ENCODE measurements at regions not wholly inside any gene's neighbourhood (a gene's known extent, or its start where the extent isn't known, plus 50 kb on each side); places are given as distances from the start of the nearest gene placed in this dataset.
A peak's percentile ranks its signal among the peaks of the same experiment; 100 is the strongest.

DNA sequence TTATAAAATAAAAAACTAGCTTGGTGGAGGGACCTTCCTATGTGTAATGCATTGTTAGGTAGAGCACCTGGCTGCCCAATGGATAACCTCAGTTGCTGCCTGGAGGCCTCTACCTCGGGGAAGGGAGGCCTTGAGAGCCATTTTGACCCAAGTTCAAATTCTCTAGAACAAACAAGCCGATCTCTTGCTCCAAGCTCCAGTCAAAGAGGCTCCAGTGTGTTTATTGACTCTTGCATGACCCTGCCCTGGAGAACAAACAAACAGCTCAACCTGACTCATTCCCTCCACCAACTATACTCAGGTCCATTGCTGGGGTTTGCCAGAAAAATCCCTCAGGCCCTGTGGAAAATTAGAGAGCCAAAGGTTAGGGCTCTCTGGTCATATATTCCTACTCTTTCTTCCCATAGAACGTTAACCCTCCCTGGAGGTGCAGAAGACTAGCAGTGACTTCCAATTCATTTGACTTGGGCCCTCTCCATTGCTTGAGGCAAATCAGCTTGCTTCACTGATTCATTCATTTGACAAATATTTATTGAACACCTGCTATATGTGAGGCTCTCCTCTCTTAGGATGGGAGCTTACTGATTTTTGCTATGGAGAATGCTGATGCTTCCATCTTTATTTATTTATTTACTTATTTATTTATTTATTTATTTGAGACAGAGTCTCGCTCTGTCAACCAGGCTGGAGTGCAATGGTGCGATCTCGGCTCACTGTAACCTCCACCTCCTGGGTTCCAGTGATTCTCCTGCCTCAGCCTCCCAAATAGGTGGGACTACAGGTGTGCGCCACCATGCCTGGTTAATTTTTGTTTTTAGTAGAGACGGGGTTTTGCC, 73.7 kb upstream of the CISTR start:
- no peaks in the 10 kb centered on the region for H3K36me3 Mint-ChIP-seq (ENCODE audit: insufficient read depth, unreplicated experiment)
- H3K27ac Mint-ChIP-seq (ENCODE audit: unreplicated experiment): no peak overlapping the region
- no peaks in the 10 kb centered on the region for H3K9me3 Mint-ChIP-seq (ENCODE audit: unreplicated experiment)
- no TSS peak for BruUV-seq (replicated peaks)
- TF ChIP-seq, protein P1, sequence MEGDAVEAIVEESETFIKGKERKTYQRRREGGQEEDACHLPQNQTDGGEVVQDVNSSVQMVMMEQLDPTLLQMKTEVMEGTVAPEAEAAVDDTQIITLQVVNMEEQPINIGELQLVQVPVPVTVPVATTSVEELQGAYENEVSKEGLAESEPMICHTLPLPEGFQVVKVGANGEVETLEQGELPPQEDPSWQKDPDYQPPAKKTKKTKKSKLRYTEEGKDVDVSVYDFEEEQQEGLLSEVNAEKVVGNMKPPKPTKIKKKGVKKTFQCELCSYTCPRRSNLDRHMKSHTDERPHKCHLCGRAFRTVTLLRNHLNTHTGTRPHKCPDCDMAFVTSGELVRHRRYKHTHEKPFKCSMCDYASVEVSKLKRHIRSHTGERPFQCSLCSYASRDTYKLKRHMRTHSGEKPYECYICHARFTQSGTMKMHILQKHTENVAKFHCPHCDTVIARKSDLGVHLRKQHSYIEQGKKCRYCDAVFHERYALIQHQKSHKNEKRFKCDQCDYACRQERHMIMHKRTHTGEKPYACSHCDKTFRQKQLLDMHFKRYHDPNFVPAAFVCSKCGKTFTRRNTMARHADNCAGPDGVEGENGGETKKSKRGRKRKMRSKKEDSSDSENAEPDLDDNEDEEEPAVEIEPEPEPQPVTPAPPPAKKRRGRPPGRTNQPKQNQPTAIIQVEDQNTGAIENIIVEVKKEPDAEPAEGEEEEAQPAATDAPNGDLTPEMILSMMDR (IDR thresholded peaks at IDR 0.05; ENCODE audit: insufficient read depth in 1 of 2, low read depth in 1 of 2, low read length in 1 of 2, severe bottlenecking in 1 of 2, unreplicated experiment in 1 of 2): no peak
- no peaks in the 10 kb centered on the region for H3K27me3 Mint-ChIP-seq (ENCODE audit: insufficient read depth, unreplicated experiment)
- intact Hi-C loops (cut with micrococcal nuclease; ENCODE audit: unreplicated experiment): no loop called here
- no peaks in the 10 kb centered on the region for H3K27me3 ChIP-seq (replicated peaks; ENCODE audit: control insufficient read depth, insufficient read depth, low read length)
- no peak overlapping the region for H3K4me3 Mint-ChIP-seq (ENCODE audit: unreplicated experiment)
- ChIA-PET CTCF (no interaction called here), POLR2A (no interaction called here)
- H3K36me3 ChIP-seq (ENCODE audit: control insufficient read depth, insufficient read depth, low read length): no peaks in the 10 kb centered on the region
- H3K4me3 ChIP-seq (ENCODE audit: low read depth, low read length): no peak overlapping the region
- no peaks in the 10 kb centered on the region for H3K9me3 ChIP-seq
- peak; percentile 29 to 36 for DNase-seq
- H3K4me1 Mint-ChIP-seq (ENCODE audit: low read depth, unreplicated experiment): peaks cover 4% of the 10 kb centered on the region
- peaks cover 6% of the 10 kb centered on the region for H3K4me1 ChIP-seq

DNA sequence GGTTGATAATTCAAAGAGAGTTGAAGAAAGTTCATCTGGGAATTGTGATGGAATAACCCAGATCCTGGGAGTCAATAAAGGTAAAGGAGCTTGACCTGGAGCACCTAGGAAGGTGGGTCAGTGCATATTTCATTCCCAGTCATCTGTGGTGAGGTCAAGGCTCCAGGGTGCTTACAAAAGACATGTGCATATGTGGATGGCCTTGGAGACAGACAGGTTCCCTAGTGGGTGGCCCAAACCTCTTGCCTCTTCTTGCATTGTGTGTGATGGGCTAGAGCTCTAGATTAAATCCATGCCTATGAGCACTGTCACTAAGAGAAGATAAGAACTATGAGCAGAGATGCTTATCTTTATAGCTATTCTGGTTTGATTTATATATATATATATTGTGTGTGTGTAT, 75.5 kb upstream of the CISTR start:
- peaks cover 4% of the 10 kb centered on the region for H3K4me1 Mint-ChIP-seq (ENCODE audit: low read depth, unreplicated experiment)
- no peak overlapping the region for H3K4me3 ChIP-seq (ENCODE audit: low read depth, low read length)
- no peaks in the 10 kb centered on the region for H3K9me3 Mint-ChIP-seq (ENCODE audit: unreplicated experiment)
- ChIA-PET POLR2A (no interaction called here), CTCF (no interaction called here)
- no peaks in the 10 kb centered on the region for H3K36me3 Mint-ChIP-seq (ENCODE audit: insufficient read depth, unreplicated experiment)
- intact Hi-C loops (cut with micrococcal nuclease; ENCODE audit: unreplicated experiment): no loop called here
- H3K27me3 Mint-ChIP-seq (ENCODE audit: insufficient read depth, unreplicated experiment): no peaks in the 10 kb centered on the region
- peaks cover 6% of the 10 kb centered on the region for H3K4me1 ChIP-seq
- H3K27ac Mint-ChIP-seq (ENCODE audit: unreplicated experiment): no peak overlapping the region
- no TSS peak for BruUV-seq (replicated peaks)
- H3K9me3 ChIP-seq: no peaks in the 10 kb centered on the region
- no peaks in the 10 kb centered on the region for H3K36me3 ChIP-seq (ENCODE audit: control insufficient read depth, insufficient read depth, low read length)
- DNase-seq: no peak
- H3K4me3 Mint-ChIP-seq (ENCODE audit: unreplicated experiment): no peak overlapping the region
- H3K27me3 ChIP-seq (replicated peaks; ENCODE audit: control insufficient read depth, insufficient read depth, low read length): no peaks in the 10 kb centered on the region
- TF ChIP-seq, protein P1 (IDR thresholded peaks at IDR 0.05; ENCODE audit: insufficient read depth in 1 of 2, low read depth in 1 of 2, low read length in 1 of 2, severe bottlenecking in 1 of 2, unreplicated experiment in 1 of 2): no peak

DNA sequence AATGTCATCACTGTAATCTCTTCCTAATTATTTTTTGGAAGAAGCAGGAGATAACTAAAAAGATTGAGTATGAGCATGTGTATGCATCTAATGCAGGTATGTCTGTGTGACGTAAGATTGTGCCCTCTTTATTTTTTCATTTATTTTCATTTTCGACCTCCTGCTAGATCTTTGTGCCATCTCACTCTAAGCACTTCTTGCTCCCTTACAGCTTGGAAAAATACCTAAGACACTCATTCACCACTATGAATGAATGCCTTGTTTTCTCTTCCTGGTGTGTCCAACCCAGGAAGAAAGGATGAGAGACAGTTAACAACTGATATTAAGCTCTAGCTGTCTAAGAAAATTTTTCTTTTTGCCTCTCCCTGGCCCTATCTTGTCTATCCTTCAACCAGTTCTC, 76.8 kb upstream of the CISTR start:
- Histone ChIP-seq H3K27me3 (replicated peaks; ENCODE audit: control insufficient read depth, insufficient read depth, low read length) (no peaks in the 10 kb centered on the region), H3K9me3 (no peaks in the 10 kb centered on the region), H3K4me1 (peaks cover 6% of the 10 kb centered on the region), H3K4me3 (ENCODE audit: low read depth, low read length) (no peak overlapping the region), H3K36me3 (ENCODE audit: control insufficient read depth, insufficient read depth, low read length) (no peaks in the 10 kb centered on the region)
- no peak for DNase-seq
- intact Hi-C loops (cut with micrococcal nuclease; ENCODE audit: unreplicated experiment): no loop called here
- CTCF ChIA-PET: interaction anchor here (0.5 kb wide), 1 partner anchor 61 kb away, joined by 3 read pairs; no protein-coding TSS in a partner anchor
- Mint-ChIP-seq H3K27ac (ENCODE audit: unreplicated experiment) (no peak overlapping the region), H3K27me3 (ENCODE audit: insufficient read depth, unreplicated experiment) (peaks cover 2% of the 10 kb centered on the region), H3K4me3 (ENCODE audit: unreplicated experiment) (no peak overlapping the region), H3K9me3 (ENCODE audit: unreplicated experiment) (no peaks in the 10 kb centered on the region), H3K36me3 (ENCODE audit: insufficient read depth, unreplicated experiment) (no peaks in the 10 kb centered on the region), H3K4me1 (ENCODE audit: low read depth, unreplicated experiment) (peaks cover 4% of the 10 kb centered on the region)
- TF ChIP-seq, protein P1 (IDR thresholded peaks at IDR 0.05; ENCODE audit: insufficient read depth in 1 of 2, low read depth in 1 of 2, low read length in 1 of 2, severe bottlenecking in 1 of 2, unreplicated experiment in 1 of 2): no peak
- no TSS peak for BruUV-seq (replicated peaks)
- POLR2A ChIA-PET: no interaction called here
